ENCODE measurements at regions not wholly inside any gene's neighbourhood (a gene's known extent, or its start where the extent isn't known, plus 50 kb on each side); places are given as distances from the start of the nearest gene placed in this dataset.

DNA sequence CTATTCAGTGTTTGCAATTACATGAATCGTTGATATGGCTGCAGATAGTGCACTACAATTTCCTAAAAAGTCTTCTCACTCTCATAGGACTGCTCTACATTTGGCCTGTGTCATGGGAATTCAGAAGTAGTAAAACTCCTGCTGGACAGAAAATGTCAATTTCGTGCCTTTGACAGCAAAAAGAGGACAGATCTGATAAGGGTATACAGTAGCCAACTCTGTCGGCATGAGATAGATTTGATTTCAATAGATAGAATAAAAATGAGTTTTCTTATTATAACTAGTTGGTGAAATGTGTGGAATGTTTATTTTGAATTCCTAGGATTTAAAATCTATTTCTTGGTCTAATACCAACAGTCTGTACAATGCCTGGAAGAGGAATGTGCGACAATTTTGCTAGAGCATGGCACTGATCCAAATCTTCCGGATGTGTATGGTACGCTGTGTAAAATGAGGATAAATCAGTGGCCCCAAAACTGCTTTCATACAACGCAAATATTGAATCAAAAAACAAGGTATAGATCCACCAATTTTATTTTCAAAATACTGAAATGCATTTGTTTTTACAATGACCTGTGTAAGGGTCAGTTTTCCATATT is 133.5 kb upstream of the CDK13 start:
- ATAC-seq (no peak), DNase-seq (ENCODE audit: extremely low read depth in 1 of 4, low spot score in 3 of 4) (no peak), FAIRE-seq (no peak)
- H3K4me3 ChIP-seq = no peak overlapping the region
- ChIA-PET POLR2A (no interaction called here), CTCF (ENCODE audit: low intra/inter-chr PET ratio) (no interaction called here)
- WGBS (ENCODE audit: insufficient coverage, low coverage, missing lambda C conversion rate) = 5% methylated on average over 7 of the region's 7 CpGs
- H3K4me2 ChIP-seq (ENCODE audit: insufficient read depth, low read length) = no peak overlapping the region
- BruUV-seq (replicated peaks) = no TSS peak
- H3K27ac ChIP-seq (ENCODE audit: extremely low read depth, low read depth, low read length) = no peak overlapping the region
- in situ Hi-C loops (cut with MboI) (no loop called here), intact Hi-C loops (cut with micrococcal nuclease) (no loop called here)
- H3K27me3 ChIP-seq (ENCODE audit: control insufficient read depth in 2 of 2, insufficient read depth in 2 of 2, low read length in 2 of 2) = peaks cover 5 to 14% of the 10 kb centered on the region in 2 experiments; a peak in 3 of 5 replicates
- H3K4me1 ChIP-seq (replicated peaks in 1 of 2; ENCODE audit: control insufficient read depth in 2 of 2, insufficient read depth in 2 of 2, low read length in 2 of 2) = peaks cover 0 to 4% of the 10 kb centered on the region in 2 experiments; a peak in 1 of 5 replicates
- H3K9me1 ChIP-seq (ENCODE audit: control insufficient read depth, insufficient read depth, low read length) = no peaks in the 10 kb centered on the region
- no peaks in the 10 kb centered on the region for H3K9me3 ChIP-seq (replicated peaks; ENCODE audit: control insufficient read depth, insufficient read depth, low read depth, low read length)
- H4K20me1 ChIP-seq (replicated peaks; ENCODE audit: control insufficient read depth, insufficient read depth, low read length) = no peaks in the 10 kb centered on the region
- no peak overlapping the region for H3K9ac ChIP-seq (ENCODE audit: insufficient read depth in 1 of 2, low read depth in 2 of 2, low read length in 2 of 2)
- no peaks in the 10 kb centered on the region for H3K79me2 ChIP-seq (ENCODE audit: control insufficient read depth, insufficient read depth, low read length)
- H3K36me3 ChIP-seq (ENCODE audit: control insufficient read depth, insufficient read depth, low read length) = no peaks in the 10 kb centered on the region
- TF ChIP-seq POLR2H (tag; IDR thresholded peaks at IDR 0.05; ENCODE audit: low read depth) (no peak), NFIC (IDR thresholded peaks at IDR 0.05) (peak; percentile 36)
- no peak overlapping the region for H2AFZ ChIP-seq (ENCODE audit: low read depth, low read length)

DNA sequence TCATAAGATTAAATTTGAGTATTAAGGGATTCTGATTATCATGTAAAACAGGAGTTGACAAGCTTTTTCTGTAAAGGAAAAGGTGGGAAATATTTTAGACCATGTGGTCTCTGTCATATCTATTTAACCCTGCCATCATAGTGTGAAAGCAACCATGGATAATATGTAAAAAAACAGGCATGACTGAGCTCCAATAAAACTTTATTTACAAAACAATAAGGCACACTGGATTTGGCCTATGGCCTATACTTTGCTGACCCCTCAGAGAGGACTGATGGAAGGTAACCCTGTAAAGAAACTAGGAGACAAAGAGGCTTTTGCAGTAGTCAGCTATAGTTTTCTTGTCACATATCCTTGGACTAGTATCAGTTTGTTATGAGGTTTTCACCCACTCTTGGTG is 130.5 kb upstream of the CDK13 start:
- H3K79me2 ChIP-seq (ENCODE audit: control insufficient read depth, insufficient read depth, low read length) = no peaks in the 10 kb centered on the region
- H3K27me3 ChIP-seq (ENCODE audit: control insufficient read depth in 2 of 2, insufficient read depth in 2 of 2, low read length in 2 of 2) = peaks cover 5 to 14% of the 10 kb centered on the region in 2 experiments; a peak in 3 of 5 replicates
- in situ Hi-C loops (cut with MboI) (no loop called here), intact Hi-C loops (cut with micrococcal nuclease) (no loop called here)
- DNase-seq (ENCODE audit: extremely low read depth in 1 of 4, low spot score in 3 of 4) (no peak), ATAC-seq (no peak), FAIRE-seq (no peak)
- no peaks in the 10 kb centered on the region for H3K36me3 ChIP-seq (ENCODE audit: control insufficient read depth, insufficient read depth, low read length)
- no peak overlapping the region for H3K4me2 ChIP-seq (ENCODE audit: insufficient read depth, low read length)
- no peak overlapping the region for H3K27ac ChIP-seq (ENCODE audit: extremely low read depth, low read depth, low read length)
- H3K9me3 ChIP-seq (replicated peaks; ENCODE audit: control insufficient read depth, insufficient read depth, low read depth, low read length) = no peaks in the 10 kb centered on the region
- no peaks in the 10 kb centered on the region for H3K9me1 ChIP-seq (ENCODE audit: control insufficient read depth, insufficient read depth, low read length)
- TF ChIP-seq BRF1 (IDR thresholded peaks at IDR 0.05; ENCODE audit: borderline replicate concordance, extremely low read depth, insufficient read length) = no peak
- TF ChIP-seq, protein P1, sequence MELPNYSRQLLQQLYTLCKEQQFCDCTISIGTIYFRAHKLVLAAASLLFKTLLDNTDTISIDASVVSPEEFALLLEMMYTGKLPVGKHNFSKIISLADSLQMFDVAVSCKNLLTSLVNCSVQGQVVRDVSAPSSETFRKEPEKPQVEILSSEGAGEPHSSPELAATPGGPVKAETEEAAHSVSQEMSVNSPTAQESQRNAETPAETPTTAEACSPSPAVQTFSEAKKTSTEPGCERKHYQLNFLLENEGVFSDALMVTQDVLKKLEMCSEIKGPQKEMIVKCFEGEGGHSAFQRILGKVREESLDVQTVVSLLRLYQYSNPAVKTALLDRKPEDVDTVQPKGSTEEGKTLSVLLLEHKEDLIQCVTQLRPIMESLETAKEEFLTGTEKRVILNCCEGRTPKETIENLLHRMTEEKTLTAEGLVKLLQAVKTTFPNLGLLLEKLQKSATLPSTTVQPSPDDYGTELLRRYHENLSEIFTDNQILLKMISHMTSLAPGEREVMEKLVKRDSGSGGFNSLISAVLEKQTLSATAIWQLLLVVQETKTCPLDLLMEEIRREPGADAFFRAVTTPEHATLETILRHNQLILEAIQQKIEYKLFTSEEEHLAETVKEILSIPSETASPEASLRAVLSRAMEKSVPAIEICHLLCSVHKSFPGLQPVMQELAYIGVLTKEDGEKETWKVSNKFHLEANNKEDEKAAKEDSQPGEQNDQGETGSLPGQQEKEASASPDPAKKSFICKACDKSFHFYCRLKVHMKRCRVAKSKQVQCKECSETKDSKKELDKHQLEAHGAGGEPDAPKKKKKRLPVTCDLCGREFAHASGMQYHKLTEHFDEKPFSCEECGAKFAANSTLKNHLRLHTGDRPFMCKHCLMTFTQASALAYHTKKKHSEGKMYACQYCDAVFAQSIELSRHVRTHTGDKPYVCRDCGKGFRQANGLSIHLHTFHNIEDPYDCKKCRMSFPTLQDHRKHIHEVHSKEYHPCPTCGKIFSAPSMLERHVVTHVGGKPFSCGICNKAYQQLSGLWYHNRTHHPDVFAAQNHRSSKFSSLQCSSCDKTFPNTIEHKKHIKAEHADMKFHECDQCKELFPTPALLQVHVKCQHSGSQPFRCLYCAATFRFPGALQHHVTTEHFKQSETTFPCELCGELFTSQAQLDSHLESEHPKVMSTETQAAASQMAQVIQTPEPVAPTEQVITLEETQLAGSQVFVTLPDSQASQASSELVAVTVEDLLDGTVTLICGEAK (IDR thresholded peaks at IDR 0.05) = peak; percentile 80
- TF ChIP-seq, protein P1 (CRISPR knock-in tag; IDR thresholded peaks at IDR 0.05) = peak; percentile 62
- no peaks in the 10 kb centered on the region for H4K20me1 ChIP-seq (replicated peaks; ENCODE audit: control insufficient read depth, insufficient read depth, low read length)
- no peaks in the 10 kb centered on the region; a peak in 1 of 5 replicates for H3K4me1 ChIP-seq (replicated peaks in 1 of 2; ENCODE audit: control insufficient read depth in 2 of 2, insufficient read depth in 2 of 2, low read length in 2 of 2)
- POLR2A ChIA-PET = no interaction called here
- H2AFZ ChIP-seq (ENCODE audit: low read depth, low read length) = no peak overlapping the region
- H3K4me3 ChIP-seq = no peak overlapping the region
- no TSS peak for BruUV-seq (replicated peaks)
- CTCF ChIA-PET (ENCODE audit: low intra/inter-chr PET ratio) = no interaction called here
- H3K9ac ChIP-seq (ENCODE audit: insufficient read depth in 1 of 2, low read depth in 2 of 2, low read length in 2 of 2) = no peak overlapping the region

All from K562 (cell line).